B cell (primary cell): ENCODE measurements at regions not wholly inside any gene's neighbourhood (a gene's known extent, or its start where the extent isn't known, plus 50 kb on each side); places are given as distances from the start of the nearest gene placed in this dataset.

ENCODE experiments used
- ATAC-seq: fragments of 200-7000 bp; cut with Tn5 transposase; one replicate; pipeline ENCODE4 v1.10.0; 2021; ENCODE audit warnings: low read depth, mild to moderate bottlenecking, moderate number of reproducible peaks, moderate library complexity
- CTCF ChIA-PET: fragments of 350-600 bp; sonication (Branson Sonifier 250); formaldehyde crosslinking; loops from one replicate; lab custom pipeline; 2021; ENCODE audit warnings: antibody characterized with exemption, inconsistent platforms; lab: Charles Lee
- POLR2A ChIA-PET: fragments of 350-600 bp; sonication (Branson Sonifier 250); formaldehyde crosslinking; loops from one replicate; lab custom pipeline; 2021; ENCODE audit warnings: antibody characterized with exemption; lab: Charles Lee
- DNase-seq: peaks from one replicate; pipeline ENCODE4 v3.0.0; 2013
- H2AFZ ChIP-seq: 2 replicates; pipeline ENCODE4 v1.6.1; 2012; ENCODE audit warnings: mild to moderate bottlenecking, low read depth, low read length; ENCODE audit not compliant: insufficient read depth, poor library complexity, severe bottlenecking
- H3K27ac ChIP-seq, 2 donors: 1 replicate in 1 of 2; 2 replicates in 1 of 2; pipeline ENCODE4 v1.5.1; 2012 to 2013; ENCODE audit warnings: low read length in 2 of 2, mild to moderate bottlenecking in 2 of 2, moderate library complexity in 1 of 2
- H3K27me3 ChIP-seq, 4 experiments: fragments of 200-600 bp in 1 of 4; sonication (generic) in 1 of 4; replicated peaks in 1 of 4; 1 replicate in 2 of 4; 2 replicates in 2 of 4; pipeline versions ENCODE4 v1.6.1 to v1.7.0; 2013 to 2016; ENCODE audit warnings: low read length in 3 of 4, mild to moderate bottlenecking in 2 of 4, mixed read lengths in 1 of 4, moderate library complexity in 1 of 4; ENCODE audit not compliant: insufficient read depth in 4 of 4, control insufficient read depth in 3 of 4; ENCODE audit errors: control extremely low read depth in 1 of 4
- H3K36me3 ChIP-seq, 2 experiments: replicated peaks in 1 of 2; 1 replicate in 1 of 2; 2 replicates in 1 of 2; pipeline versions ENCODE4 v1.6.1 to v1.7.1; 2013; ENCODE audit warnings: low read length in 1 of 2; ENCODE audit not compliant: insufficient read depth in 2 of 2, control insufficient read depth in 1 of 2; ENCODE audit errors: control extremely low read depth in 1 of 2, extremely low read depth in 1 of 2
- H3K4me1 ChIP-seq, 2 donors: fragments of 200-600 bp in 1 of 2; sonication (generic) in 1 of 2; 1 replicate in 1 of 2; 2 replicates in 1 of 2; pipeline versions ENCODE4 v1.5.1 to v1.6.1; 2013 to 2017; ENCODE audit warnings: low read length in 2 of 2; ENCODE audit not compliant: control insufficient read depth in 2 of 2, insufficient read depth in 2 of 2
- H3K4me2 ChIP-seq: replicated peaks from 2 replicates; pipeline ENCODE3; 2012; ENCODE audit warnings: mild to moderate bottlenecking, low read depth, low read length; ENCODE audit not compliant: poor library complexity, severe bottlenecking
- H3K4me3 ChIP-seq, 5 experiments: fragments of 200-600 bp in 1 of 5; sonication (generic) in 1 of 5; 1 replicate in 3 of 5; 2 replicates in 2 of 5; pipeline versions ENCODE4 v1.5.1 to v1.7.0; 2011 to 2016; ENCODE audit warnings: low read length in 4 of 5, mild to moderate bottlenecking in 4 of 5, low read depth in 2 of 5, control low read depth in 1 of 5, moderate library complexity in 1 of 5; ENCODE audit not compliant: insufficient read depth in 1 of 5; ENCODE audit errors: control extremely low read depth in 1 of 5, extremely low read depth in 1 of 5
- H3K79me2 ChIP-seq: fragments of 200-600 bp; sonication (generic); one replicate; pipeline ENCODE4 v1.6.0; 2016; ENCODE audit warnings: low read length; ENCODE audit not compliant: control insufficient read depth, insufficient read depth
- H3K9ac ChIP-seq: fragments of 200-600 bp; sonication (generic); 2 replicates; pipeline ENCODE4 v1.6.1; 2017; ENCODE audit warnings: mild to moderate bottlenecking, low read length, moderate library complexity
- H3K9me3 ChIP-seq, 3 donors: one replicate each; pipeline versions ENCODE4 v1.6.1 to v1.7.1; 2013; ENCODE audit warnings: low read length in 2 of 3; ENCODE audit not compliant: control insufficient read depth in 2 of 3, insufficient read depth in 1 of 3; ENCODE audit errors: control extremely low read depth in 1 of 3
- H4K20me1 ChIP-seq: 2 replicates; pipeline ENCODE4 v1.6.0; 2012; ENCODE audit warnings: mild to moderate bottlenecking, low read length; ENCODE audit not compliant: insufficient read depth, control insufficient read depth, poor library complexity, severe bottlenecking
- H3K27ac Mint-ChIP-seq: one replicate; pipeline ENCODE4 v1.8.0; 2021; ENCODE audit warnings: mixed read lengths
- H3K27me3 Mint-ChIP-seq: one replicate; pipeline ENCODE4 v1.8.0; 2021; ENCODE audit warnings: mixed read lengths
- H3K4me1 Mint-ChIP-seq: one replicate; pipeline ENCODE4 v1.8.0; 2021; ENCODE audit warnings: mixed read lengths
- H3K4me3 Mint-ChIP-seq: one replicate; pipeline ENCODE4 v1.8.0; 2021; ENCODE audit warnings: mixed read lengths
- H3K9me3 Mint-ChIP-seq: one replicate; pipeline ENCODE4 v1.8.0; 2022; ENCODE audit warnings: mixed read lengths; ENCODE audit not compliant: insufficient read depth
- EZH2 ChIP-seq: IDR thresholded peaks from 2 replicates; pipeline ENCODE4 v1.6.1; 2012; ENCODE audit warnings: borderline replicate concordance, low read depth, mild to moderate bottlenecking, moderate library complexity, low read length; ENCODE audit not compliant: insufficient read depth, poor library complexity, severe bottlenecking
- WGBS: methylation state at CpG from one replicate; pipeline ENCODE4 v1.1.5; 2013; ENCODE audit warnings: missing lambda C conversion rate; ENCODE audit not compliant: insufficient coverage; 5-methylcytosine and 5-hydroxymethylcytosine counted together
- intact Hi-C: fragments of 100-400 bp; cut with micrococcal nuclease; formaldehyde crosslinking; loops from one replicate; pipeline ENCODE4 v1.10.0; 2022
- TF ChIP-seq, protein P1 (sequence below): fragments of 200-600 bp; IDR thresholded peaks from one replicate; pipeline ENCODE4 v1.8.0; 2022; ENCODE audit warnings: antibody characterized with exemption, mild to moderate bottlenecking

DNA sequence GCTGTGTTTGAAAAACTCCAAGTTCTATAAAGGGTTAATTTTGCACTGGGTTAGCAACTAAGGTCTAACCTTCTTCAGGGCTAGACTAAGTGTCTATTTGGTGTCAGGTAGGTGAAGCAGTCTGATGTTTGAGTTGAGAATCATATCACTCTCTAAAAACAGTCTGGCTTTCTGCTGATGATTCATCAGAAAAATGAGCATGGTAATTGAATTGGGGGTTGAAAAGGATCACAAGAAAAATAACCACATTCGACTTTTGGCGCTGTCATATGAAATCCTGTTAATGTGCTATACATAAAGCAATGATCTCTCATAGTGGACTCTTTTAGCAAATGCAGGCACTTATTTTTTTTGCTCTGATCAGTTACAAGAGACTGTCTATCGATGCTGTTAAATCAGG is 242.2 kb upstream of the AZI2 start:
- CTCF ChIA-PET = no interaction called here
- 83% methylated on average over 1 of the region's 3 CpGs for WGBS
- no peak for DNase-seq

DNA sequence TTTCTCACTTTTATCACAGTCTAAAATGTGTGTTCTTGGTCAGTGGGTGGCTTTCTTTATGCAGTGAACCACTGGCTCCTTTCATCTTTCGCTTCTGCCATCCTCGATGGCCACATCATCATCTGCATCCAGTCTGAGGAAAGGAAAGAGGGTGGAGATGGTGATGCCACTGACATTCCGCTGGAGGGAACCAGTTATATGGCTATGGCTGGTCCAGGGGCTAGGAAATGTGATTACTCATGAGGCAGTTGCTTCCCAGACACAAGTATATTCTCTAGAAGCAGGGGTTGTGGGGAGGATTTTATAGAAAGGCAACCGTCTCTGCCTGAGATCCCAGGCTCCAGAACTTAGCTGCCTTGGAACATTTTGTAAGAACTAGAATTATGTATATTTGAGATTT is 246.7 kb upstream of the AZI2 start:
- Histone ChIP-seq H3K79me2 (no peaks in the 10 kb centered on the region), H3K4me1 (no peaks in the 10 kb centered on the region), H3K9ac (no peak overlapping the region), H3K36me3 (no peaks in the 10 kb centered on the region), H4K20me1 (no peaks in the 10 kb centered on the region), H3K27me3 (no peaks in the 10 kb centered on the region), H3K27ac (no peak overlapping the region), H3K4me3 (no peak overlapping the region), H3K9me3 (no peaks in the 10 kb centered on the region), H3K4me2 (no peak overlapping the region), H2AFZ (no peak overlapping the region)
- no peaks in the 10 kb centered on the region for H3K27me3 Mint-ChIP-seq
- CTCF ChIA-PET = no interaction called here
- H3K9me3 Mint-ChIP-seq = peaks cover 3% of the 10 kb centered on the region
- POLR2A ChIA-PET = no interaction called here
- intact Hi-C loops = no loop called here
- ATAC-seq (no peak), DNase-seq (no peak)
- no peak overlapping the region for H3K27ac Mint-ChIP-seq
- WGBS = 100% methylated on average over 1 of the region's 4 CpGs
- no peak overlapping the region for H3K4me3 Mint-ChIP-seq
- TF ChIP-seq, protein P1, sequence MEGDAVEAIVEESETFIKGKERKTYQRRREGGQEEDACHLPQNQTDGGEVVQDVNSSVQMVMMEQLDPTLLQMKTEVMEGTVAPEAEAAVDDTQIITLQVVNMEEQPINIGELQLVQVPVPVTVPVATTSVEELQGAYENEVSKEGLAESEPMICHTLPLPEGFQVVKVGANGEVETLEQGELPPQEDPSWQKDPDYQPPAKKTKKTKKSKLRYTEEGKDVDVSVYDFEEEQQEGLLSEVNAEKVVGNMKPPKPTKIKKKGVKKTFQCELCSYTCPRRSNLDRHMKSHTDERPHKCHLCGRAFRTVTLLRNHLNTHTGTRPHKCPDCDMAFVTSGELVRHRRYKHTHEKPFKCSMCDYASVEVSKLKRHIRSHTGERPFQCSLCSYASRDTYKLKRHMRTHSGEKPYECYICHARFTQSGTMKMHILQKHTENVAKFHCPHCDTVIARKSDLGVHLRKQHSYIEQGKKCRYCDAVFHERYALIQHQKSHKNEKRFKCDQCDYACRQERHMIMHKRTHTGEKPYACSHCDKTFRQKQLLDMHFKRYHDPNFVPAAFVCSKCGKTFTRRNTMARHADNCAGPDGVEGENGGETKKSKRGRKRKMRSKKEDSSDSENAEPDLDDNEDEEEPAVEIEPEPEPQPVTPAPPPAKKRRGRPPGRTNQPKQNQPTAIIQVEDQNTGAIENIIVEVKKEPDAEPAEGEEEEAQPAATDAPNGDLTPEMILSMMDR = no peak
- TF ChIP-seq EZH2 = no peak
- H3K4me1 Mint-ChIP-seq = no peaks in the 10 kb centered on the region

More for the DNA sequence above, 242.2 kb upstream of the AZI2 start:
- Mint-ChIP-seq H3K9me3 (no peaks in the 10 kb centered on the region), H3K4me3 (no peak overlapping the region), H3K27me3 (no peaks in the 10 kb centered on the region), H3K27ac (no peak overlapping the region), H3K4me1 (no peaks in the 10 kb centered on the region)
- POLR2A ChIA-PET = no interaction called here
- no peak overlapping the region for H2AFZ ChIP-seq
- no peaks in the 10 kb centered on the region for H3K4me1 ChIP-seq
- H3K4me2 ChIP-seq = no peak overlapping the region
- no peaks in the 10 kb centered on the region for H3K9me3 ChIP-seq
- TF ChIP-seq, protein P1 = no peak
- TF ChIP-seq EZH2 = no peak
- ATAC-seq = no peak
- no peak overlapping the region for H3K9ac ChIP-seq
- no peak overlapping the region for H3K4me3 ChIP-seq
- H3K27me3 ChIP-seq = no peaks in the 10 kb centered on the region
- intact Hi-C loops = no loop called here
- no peak overlapping the region for H3K27ac ChIP-seq
- no peaks in the 10 kb centered on the region for H3K79me2 ChIP-seq
- no peaks in the 10 kb centered on the region for H3K36me3 ChIP-seq
- no peaks in the 10 kb centered on the region for H4K20me1 ChIP-seq
